HepG2 (cell line): ENCODE measurements at regions not wholly inside any gene's neighbourhood (a gene's known extent, or its start where the extent isn't known, plus 50 kb on each side); places are given as distances from the start of the nearest gene placed in this dataset.
A peak's percentile ranks its signal among the peaks of the same experiment; 100 is the strongest.

Experiments used
- ATAC-seq: fragments of 200-7000 bp; cut with Tn5 transposase; 3 replicates; pipeline ENCODE4 v1.9.1; 2020; ENCODE audit warnings: mild to moderate bottlenecking, moderate library complexity
- BruUV-seq: library from RNA; stranded (reverse); fragments of 400-500 nt; replicated peaks from 2 replicates; lab custom pipeline; 2021; lab: Mats Ljungman, UMichigan
- CTCF ChIA-PET: fragments of 300-600 bp; formaldehyde crosslinking; extraction: SDS; loops from one replicate; lab custom pipeline; 2021; ENCODE audit warnings: low total read pairs, inconsistent platforms, low intra/inter-chr PET ratio; lab: Yijun Ruan, JAX
- POLR2A ChIA-PET: fragments of 350-600 bp; sonication (Branson Sonifier 250); formaldehyde crosslinking; loops from one replicate; lab custom pipeline; 2020; ENCODE audit warnings: antibody characterized with exemption, inconsistent platforms; lab: Yijun Ruan, JAX
- DNase-seq: peaks from one replicate; pipeline ENCODE4 v3.0.0-alpha.2; 2015; ENCODE audit warnings: low spot score
- FAIRE-seq: peaks from 3 replicates; lab custom pipeline; 2011; peaks lifted over from hg19 to GRCh38; lab: Jason Lieb, UNC
- H2AFZ ChIP-seq: one replicate; pipeline ENCODE4 v1.6.1; 2011; ENCODE audit warnings: low read length, inconsistent platforms
- H3K27ac ChIP-seq: fragments of 300-600 bp; 3 replicates; pipeline ENCODE4 v1.8.0; 2011; ENCODE audit warnings: mixed run types, mild to moderate bottlenecking, mixed read lengths, low read length, inconsistent platforms; ENCODE audit not compliant: insufficient read depth; ENCODE audit errors: extremely low read length
- H3K27me3 ChIP-seq, 2 experiments: fragments of 200-600 bp in 1 of 2; 2 replicates in 1 of 2; 3 replicates in 1 of 2; pipeline versions ENCODE4 v1.6.0 to v1.8.0; 2011; ENCODE audit warnings: low read length in 2 of 2, mild to moderate bottlenecking in 2 of 2, moderate library complexity in 2 of 2, inconsistent platforms in 1 of 2; ENCODE audit not compliant: insufficient read depth in 2 of 2, control insufficient read depth in 1 of 2
- H3K36me3 ChIP-seq, 2 experiments: fragments of 200-600 bp in 1 of 2; replicated peaks in 1 of 2; 2 replicates in 1 of 2; 3 replicates in 1 of 2; pipeline versions ENCODE4 v1.5.1 to v1.8.0; 2011; ENCODE audit warnings: low read length in 2 of 2, inconsistent platforms in 1 of 2; ENCODE audit not compliant: insufficient read depth in 2 of 2, control insufficient read depth in 1 of 2
- H3K4me1 ChIP-seq: 2 replicates; pipeline ENCODE4 v1.5.1; 2012; ENCODE audit warnings: low read length, inconsistent platforms; ENCODE audit not compliant: insufficient read depth
- H3K4me2 ChIP-seq: 2 replicates; pipeline ENCODE4 v1.6.0; 2011; ENCODE audit warnings: low read depth, low read length, inconsistent platforms
- H3K4me3 ChIP-seq, 3 experiments: fragments of 200-600 bp in 1 of 3; sonication (generic), shearing (Covaris generic) in 1 of 3; replicated peaks in 1 of 3; 2 replicates each; pipeline ENCODE4 v1.5.1; 2011 to 2016; ENCODE audit warnings: low read length in 3 of 3, inconsistent platforms in 2 of 3, low read depth in 2 of 3, mild to moderate bottlenecking in 2 of 3, control low read depth in 1 of 3, mixed read lengths in 1 of 3; ENCODE audit not compliant: insufficient read depth in 1 of 3
- H3K79me2 ChIP-seq: one replicate; pipeline ENCODE4 v1.6.1; 2011; ENCODE audit warnings: low read length, inconsistent platforms; ENCODE audit not compliant: insufficient read depth
- H3K9ac ChIP-seq: 2 replicates; pipeline ENCODE4 v1.6.0; 2011; ENCODE audit warnings: mild to moderate bottlenecking, low read depth, low read length, inconsistent platforms; ENCODE audit not compliant: insufficient read depth
- H3K9me3 ChIP-seq: 2 replicates; pipeline ENCODE4 v1.5.1; 2012; ENCODE audit warnings: mild to moderate bottlenecking, low read length
- H4K20me1 ChIP-seq: 2 replicates; pipeline ENCODE4 v1.6.0; 2011; ENCODE audit warnings: inconsistent platforms, mild to moderate bottlenecking, low read length, moderate library complexity; ENCODE audit not compliant: insufficient read depth
- ASH2L ChIP-seq: fragments of 300-600, 200-600 bp; sonication (generic); IDR thresholded peaks from 2 replicates; pipeline ENCODE4 v1.7.0; 2017; ENCODE audit warnings: low read depth, mild to moderate bottlenecking, moderate library complexity, mixed read lengths, low read length; ENCODE audit not compliant: insufficient read length
- FOSL2 ChIP-seq: sonication (generic); formaldehyde crosslinking; IDR thresholded peaks from 2 replicates; pipeline ENCODE4 v1.4.0; 2020; ENCODE audit warnings: missing genetic modification reagents
- IKZF4 ChIP-seq: sonication (generic); formaldehyde crosslinking; IDR thresholded peaks from 2 replicates; pipeline ENCODE4 v1.5.1; 2020; ENCODE audit warnings: borderline replicate concordance, mild to moderate bottlenecking, low read depth, missing genetic modification reagents; ENCODE audit errors: not compliant biosample characterization
- PPARG ChIP-seq: conservative IDR thresholded peaks from 2 replicates; pipeline ENCODE4 v1.6.1; 2016; ENCODE audit warnings: missing biosample characterization, missing genetic modification reagents
- RBM39 ChIP-seq: fragments of 200-400 bp; formaldehyde crosslinking; IDR thresholded peaks from one replicate; pipeline ENCODE4 v1.6.1; 2018; ENCODE audit warnings: antibody characterized with exemption, mild to moderate bottlenecking, low read depth, low read length; ENCODE audit not compliant: poor library complexity, severe bottlenecking
- WGBS: methylation state at CpG from one replicate; pipeline ENCODE4 v1.1.6; 2017; ENCODE audit warnings: low lambda C conversion rate; 5-methylcytosine and 5-hydroxymethylcytosine counted together
- in situ Hi-C: cut with HindIII; loops from 2 replicates; pipeline ENCODE4 v1.10.0; 2017; ENCODE audit warnings: low pct_unique_long_range_greater_than_20kb; ENCODE audit not compliant: extremely low pct_ligation_motif_present
- intact Hi-C: fragments of 100-400 bp; cut with micrococcal nuclease; formaldehyde crosslinking; loops from one replicate; pipeline ENCODE4 v1.10.0; 2022; ENCODE audit not compliant: unreplicated experiment
- TF ChIP-seq, protein P1 (sequence below), 2 experiments: fragments of 450-650 bp in 1 of 2; sonication (generic) in 1 of 2; formaldehyde crosslinking; IDR thresholded peaks; 2 replicates each; pipeline versions ENCODE4 v1.5.0 to v1.8.0; 2020 to 2022; ENCODE audit warnings: mild to moderate bottlenecking in 1 of 2, missing genetic modification reagents in 1 of 2

GRCh38 chr9:111744363-111744762, 50.4 kb downstream of the SHOC1 start (continued):
- TF ChIP-seq RBM39, result no peak
- TF ChIP-seq, all 625 proteins: peak for 0

DNA sequence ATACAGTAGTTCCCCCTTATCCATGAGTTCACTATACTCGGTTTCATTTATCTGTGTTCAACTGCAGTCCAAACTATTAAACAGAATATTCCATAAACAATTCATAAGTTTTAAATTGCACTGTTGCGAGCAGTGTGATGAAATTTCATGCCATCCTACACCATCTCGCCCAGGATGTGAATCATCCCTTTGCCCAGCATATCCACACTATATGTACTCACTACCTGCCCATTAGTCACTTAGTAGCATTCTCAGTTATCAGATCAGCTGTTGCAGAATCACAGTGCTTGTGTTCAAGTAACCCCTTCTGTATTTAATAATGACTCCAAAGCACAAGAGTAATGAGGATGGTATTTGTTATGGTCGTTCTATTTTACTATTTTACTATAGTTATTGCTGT, 51.5 kb downstream of the SHOC1 start:
- H3K4me2 ChIP-seq, result no peak overlapping the region
- no peak for FAIRE-seq
- DNase-seq, result peak; percentile 6
- no peak for TF ChIP-seq ASH2L
- TF ChIP-seq FOSL2, result peak; percentile 77
- TF ChIP-seq, protein P1, sequence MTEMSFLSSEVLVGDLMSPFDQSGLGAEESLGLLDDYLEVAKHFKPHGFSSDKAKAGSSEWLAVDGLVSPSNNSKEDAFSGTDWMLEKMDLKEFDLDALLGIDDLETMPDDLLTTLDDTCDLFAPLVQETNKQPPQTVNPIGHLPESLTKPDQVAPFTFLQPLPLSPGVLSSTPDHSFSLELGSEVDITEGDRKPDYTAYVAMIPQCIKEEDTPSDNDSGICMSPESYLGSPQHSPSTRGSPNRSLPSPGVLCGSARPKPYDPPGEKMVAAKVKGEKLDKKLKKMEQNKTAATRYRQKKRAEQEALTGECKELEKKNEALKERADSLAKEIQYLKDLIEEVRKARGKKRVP (CRISPR knock-in tag; IDR thresholded peaks at IDR 0.05), result peak in 1 of 2 experiments; percentile 74; a peak in 2 of 4 replicates
- intact Hi-C loops (no loop called here), in situ Hi-C loops (no loop called here)
- H2AFZ ChIP-seq, result no peak overlapping the region
- H3K27ac ChIP-seq, result no peak overlapping the region
- no peaks in the 10 kb centered on the region for H3K9me3 ChIP-seq
- no peaks in the 10 kb centered on the region for H3K4me1 ChIP-seq
- no peaks in the 10 kb centered on the region for H3K79me2 ChIP-seq
- no peaks in the 10 kb centered on the region for H4K20me1 ChIP-seq
- ChIA-PET POLR2A (no interaction called here), CTCF (no interaction called here)
- no peak for ATAC-seq
- no peak overlapping the region for H3K9ac ChIP-seq
- 24% methylated on average over 4 of the region's 4 CpGs for WGBS
- H3K27me3 ChIP-seq, result no peaks in the 10 kb centered on the region
- no TSS peak for BruUV-seq
- no peaks in the 10 kb centered on the region for H3K36me3 ChIP-seq
- H3K4me3 ChIP-seq, result no peak overlapping the region

DNA sequence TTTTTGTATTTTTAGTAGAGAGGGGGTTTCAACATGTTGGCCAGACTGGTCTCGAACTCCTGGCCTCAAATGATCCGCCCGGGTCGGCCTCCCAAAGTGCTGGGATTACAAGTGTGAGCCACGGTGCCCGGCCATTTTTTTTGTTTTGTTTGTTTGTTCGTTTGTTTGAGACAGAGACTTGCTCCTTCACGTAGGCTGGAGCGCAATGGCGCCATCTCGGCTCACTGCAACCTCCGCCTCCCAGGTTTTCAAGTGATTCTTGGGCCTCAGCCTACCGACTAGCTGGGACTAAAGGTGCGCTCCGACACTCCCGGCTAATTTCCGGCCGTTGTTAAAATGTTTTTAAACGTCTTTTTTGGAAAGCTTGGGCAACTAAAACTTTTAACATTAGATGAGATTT, 54.0 kb downstream of the SHOC1 start:
- no TSS peak for BruUV-seq
- Histone ChIP-seq H3K27ac (no peak overlapping the region), H3K4me3 (no peak overlapping the region), H3K9ac (no peak overlapping the region), H3K9me3 (no peaks in the 10 kb centered on the region), H3K79me2 (no peaks in the 10 kb centered on the region), H3K27me3 (no peaks in the 10 kb centered on the region), H2AFZ (no peak overlapping the region), H4K20me1 (no peaks in the 10 kb centered on the region), H3K36me3 (no peaks in the 10 kb centered on the region), H3K4me1 (no peaks in the 10 kb centered on the region), H3K4me2 (no peak overlapping the region)
- TF ChIP-seq IKZF4, result no peak
- no peak for TF ChIP-seq PPARG (CRISPR knock-in tag)
- WGBS, result 68% methylated on average over 19 of the region's 19 CpGs
- in situ Hi-C loops (no loop called here), intact Hi-C loops (no loop called here)
- POLR2A ChIA-PET, result no interaction called here
- no peak for FAIRE-seq
- no peak for DNase-seq
- no peak for ATAC-seq
- CTCF ChIA-PET, result no interaction called here
